ENCODE measurements at regions not wholly inside any gene's neighbourhood (a gene's known extent, or its start where the extent isn't known, plus 50 kb on each side); places are given as distances from the start of the nearest gene placed in this dataset.

DNA sequence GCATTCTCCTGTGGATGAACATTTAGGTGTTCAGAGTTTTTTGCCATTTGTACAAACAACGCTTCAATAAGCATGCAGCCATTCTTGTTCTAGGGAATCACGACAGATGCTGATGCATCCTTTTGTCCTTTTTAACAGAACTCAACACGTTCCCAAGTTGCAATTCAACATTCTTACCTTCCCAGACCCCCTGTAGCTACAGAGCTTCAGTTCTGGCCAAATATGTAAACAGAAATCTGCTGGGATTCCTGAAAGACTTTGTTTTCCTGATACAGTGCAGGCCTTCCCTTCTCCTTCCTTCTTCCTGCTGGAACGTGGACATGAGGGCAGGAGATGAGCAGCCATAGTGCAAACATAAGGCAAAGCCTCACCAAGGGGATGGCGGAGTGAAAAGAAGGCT, 59.1 kb upstream of the SPATA12 start:
- no peak for DNase-seq (ENCODE audit: extremely low read depth, low read depth)
- TF ChIP-seq, protein P1, sequence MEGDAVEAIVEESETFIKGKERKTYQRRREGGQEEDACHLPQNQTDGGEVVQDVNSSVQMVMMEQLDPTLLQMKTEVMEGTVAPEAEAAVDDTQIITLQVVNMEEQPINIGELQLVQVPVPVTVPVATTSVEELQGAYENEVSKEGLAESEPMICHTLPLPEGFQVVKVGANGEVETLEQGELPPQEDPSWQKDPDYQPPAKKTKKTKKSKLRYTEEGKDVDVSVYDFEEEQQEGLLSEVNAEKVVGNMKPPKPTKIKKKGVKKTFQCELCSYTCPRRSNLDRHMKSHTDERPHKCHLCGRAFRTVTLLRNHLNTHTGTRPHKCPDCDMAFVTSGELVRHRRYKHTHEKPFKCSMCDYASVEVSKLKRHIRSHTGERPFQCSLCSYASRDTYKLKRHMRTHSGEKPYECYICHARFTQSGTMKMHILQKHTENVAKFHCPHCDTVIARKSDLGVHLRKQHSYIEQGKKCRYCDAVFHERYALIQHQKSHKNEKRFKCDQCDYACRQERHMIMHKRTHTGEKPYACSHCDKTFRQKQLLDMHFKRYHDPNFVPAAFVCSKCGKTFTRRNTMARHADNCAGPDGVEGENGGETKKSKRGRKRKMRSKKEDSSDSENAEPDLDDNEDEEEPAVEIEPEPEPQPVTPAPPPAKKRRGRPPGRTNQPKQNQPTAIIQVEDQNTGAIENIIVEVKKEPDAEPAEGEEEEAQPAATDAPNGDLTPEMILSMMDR (IDR thresholded peaks at IDR 0.05; ENCODE audit: low read depth, low read length) = no peak

DNA sequence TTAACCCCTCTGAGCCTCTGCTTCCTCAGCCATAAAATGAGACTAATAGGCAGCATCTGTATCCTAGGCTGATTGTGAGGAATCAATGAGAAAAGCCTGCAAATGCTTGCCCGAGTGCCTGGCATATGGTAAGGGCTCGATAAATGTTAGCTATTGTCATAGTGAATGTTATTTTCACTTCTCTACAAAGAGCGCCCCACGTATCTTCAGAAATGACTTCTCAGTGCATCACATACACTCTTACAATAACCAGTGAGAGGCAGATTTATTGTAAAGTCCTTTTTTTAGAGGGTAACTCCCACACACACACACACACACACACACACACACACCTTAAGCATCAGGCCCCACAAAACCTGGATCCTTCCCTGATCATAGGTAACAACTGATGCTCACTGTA, 60.5 kb upstream of the SPATA12 start:
- TF ChIP-seq, protein P1 (IDR thresholded peaks at IDR 0.05; ENCODE audit: low read depth, low read length) = no peak
- DNase-seq (ENCODE audit: extremely low read depth, low read depth) = no peak

DNA sequence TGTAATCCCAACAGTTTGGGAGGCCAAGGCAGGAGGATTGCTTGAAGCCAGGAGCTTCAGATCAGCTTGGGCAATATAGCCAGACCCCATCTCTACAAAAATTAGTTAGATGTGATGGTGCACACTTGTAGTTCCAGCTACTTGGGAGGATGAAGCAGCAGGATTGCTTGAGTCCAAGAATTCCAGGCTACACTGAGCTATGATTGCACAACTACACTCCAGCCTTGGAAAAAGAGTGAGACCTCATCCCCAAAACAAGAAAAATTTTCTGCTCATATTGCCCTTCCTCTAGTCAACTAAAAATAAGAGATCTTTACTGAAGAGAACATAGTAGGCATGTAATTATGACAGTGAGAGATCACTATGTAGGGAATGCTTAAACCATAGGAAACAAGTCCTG, 60.9 kb upstream of the SPATA12 start:
- DNase-seq (ENCODE audit: extremely low read depth, low read depth) = no peak
- TF ChIP-seq, protein P1 (IDR thresholded peaks at IDR 0.05; ENCODE audit: low read depth, low read length) = no peak

DNA sequence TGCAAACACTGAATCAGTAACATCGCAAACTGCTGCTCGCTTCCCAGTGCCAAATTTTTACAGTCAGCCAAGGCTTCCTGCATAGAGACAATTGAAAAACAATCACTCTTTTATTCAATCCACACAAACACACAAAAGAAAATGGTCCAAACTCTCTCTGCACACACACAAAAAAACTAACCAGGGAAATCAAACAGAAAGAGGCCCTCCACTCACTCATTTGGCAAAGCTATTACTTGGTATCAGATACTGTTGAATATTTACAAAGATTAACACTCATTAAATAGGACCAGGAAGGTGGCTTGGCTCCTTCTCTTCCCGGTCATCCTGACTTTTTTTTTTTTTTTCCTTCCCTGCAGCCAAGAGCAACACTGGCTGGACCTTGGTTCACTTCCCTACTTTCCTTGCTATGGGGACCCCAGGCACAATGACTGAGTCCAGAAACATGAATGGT, 62.4 kb upstream of the SPATA12 start:
- no peak for DNase-seq (ENCODE audit: extremely low read depth, low read depth)
- TF ChIP-seq, protein P1 (IDR thresholded peaks at IDR 0.05; ENCODE audit: low read depth, low read length) = no peak

DNA sequence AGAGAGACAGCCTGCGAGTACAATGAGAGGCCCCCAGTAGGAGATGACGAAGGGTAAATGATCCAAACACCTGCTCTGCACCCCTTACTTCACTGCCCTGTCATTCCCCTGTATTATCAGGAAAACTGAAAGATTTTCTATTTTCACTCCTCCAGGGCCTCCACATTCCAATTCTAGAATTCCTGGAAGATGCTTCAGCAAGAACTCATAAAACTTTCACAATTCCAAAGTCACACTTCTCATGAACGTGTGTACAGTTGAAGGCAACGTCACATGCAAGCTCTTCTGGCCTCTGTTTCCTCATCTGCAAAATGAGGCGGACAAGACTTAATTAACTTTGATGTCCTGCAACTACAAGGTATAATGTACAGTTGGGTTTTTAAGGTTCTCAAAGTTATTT, 62.8 kb upstream of the SPATA12 start:
- TF ChIP-seq, protein P1 (IDR thresholded peaks at IDR 0.05; ENCODE audit: low read depth, low read length) = no peak
- no peak for DNase-seq (ENCODE audit: extremely low read depth, low read depth)

DNA sequence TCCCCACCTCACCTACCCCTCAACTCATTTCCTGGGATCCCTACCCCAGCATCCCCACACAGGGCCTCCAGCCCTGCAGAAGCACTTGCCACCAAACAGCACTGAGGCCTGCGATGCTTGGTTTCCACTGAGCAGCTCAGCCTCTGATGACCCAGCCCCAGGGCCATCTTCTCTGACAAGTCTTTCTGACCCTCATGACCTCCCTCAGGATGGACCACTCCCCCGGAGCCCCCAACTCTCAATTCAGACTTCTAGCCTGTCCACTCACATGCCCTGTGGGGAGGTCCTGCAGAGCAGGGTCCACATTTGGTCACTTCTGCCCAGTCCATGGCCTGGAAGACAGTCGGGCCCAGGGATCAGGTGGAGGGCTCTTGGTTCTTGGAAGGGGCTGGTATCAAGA, 63.4 kb upstream of the SPATA12 start:
- TF ChIP-seq, protein P1 (IDR thresholded peaks at IDR 0.05; ENCODE audit: low read depth, low read length) = no peak
- DNase-seq (ENCODE audit: extremely low read depth, low read depth) = no peak

DNA sequence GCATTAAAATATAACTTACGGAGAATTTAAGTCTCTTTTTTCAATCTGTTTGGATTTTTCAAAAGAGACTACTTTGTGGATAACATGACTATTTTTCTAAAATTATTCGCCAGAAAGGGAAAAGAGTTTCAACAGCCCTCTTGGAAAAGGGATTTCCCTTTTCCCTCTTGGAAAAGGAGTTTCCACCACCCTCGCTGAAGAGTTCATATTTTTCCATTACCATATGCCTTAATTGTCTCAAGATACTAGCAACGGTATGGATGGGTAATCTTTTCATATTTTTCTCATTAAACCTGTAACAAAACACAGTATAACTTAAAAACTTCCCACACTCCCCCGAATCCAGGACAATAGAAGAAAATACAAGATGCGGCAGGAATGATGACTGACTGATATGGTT, 66.1 kb upstream of the SPATA12 start:
- TF ChIP-seq, protein P1 (IDR thresholded peaks at IDR 0.05; ENCODE audit: low read depth, low read length) = no peak

More for the DNA sequence above, 66.1 kb upstream of the SPATA12 start:
- no peak for DNase-seq (ENCODE audit: extremely low read depth, low read depth)

Data from AG09319 (cell line).